ENCODE measurements at regions not wholly inside any gene's neighbourhood (a gene's known extent, or its start where the extent isn't known, plus 50 kb on each side); places are given as distances from the start of the nearest gene placed in this dataset.

DNA sequence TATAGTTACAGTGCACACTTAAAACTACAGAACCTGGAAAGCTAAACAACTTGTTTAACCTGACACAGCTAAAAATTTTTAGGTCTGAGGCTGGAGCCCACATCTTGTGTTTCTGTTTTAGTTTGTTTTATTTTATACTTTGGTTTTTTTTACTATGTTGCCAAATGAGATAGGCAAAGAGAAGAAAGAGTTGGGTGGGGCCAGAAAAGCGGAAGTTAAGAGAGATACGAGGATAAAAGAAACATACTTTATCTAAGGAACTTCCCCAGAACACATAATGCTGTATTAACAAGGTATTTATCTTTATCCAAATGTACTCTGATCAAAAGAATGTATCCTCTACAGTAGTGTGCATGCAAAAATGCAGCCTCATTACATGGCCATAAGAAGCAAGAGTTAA lies 1145.7 kb downstream of the EPHA3 start:
- TF ChIP-seq, protein P1, sequence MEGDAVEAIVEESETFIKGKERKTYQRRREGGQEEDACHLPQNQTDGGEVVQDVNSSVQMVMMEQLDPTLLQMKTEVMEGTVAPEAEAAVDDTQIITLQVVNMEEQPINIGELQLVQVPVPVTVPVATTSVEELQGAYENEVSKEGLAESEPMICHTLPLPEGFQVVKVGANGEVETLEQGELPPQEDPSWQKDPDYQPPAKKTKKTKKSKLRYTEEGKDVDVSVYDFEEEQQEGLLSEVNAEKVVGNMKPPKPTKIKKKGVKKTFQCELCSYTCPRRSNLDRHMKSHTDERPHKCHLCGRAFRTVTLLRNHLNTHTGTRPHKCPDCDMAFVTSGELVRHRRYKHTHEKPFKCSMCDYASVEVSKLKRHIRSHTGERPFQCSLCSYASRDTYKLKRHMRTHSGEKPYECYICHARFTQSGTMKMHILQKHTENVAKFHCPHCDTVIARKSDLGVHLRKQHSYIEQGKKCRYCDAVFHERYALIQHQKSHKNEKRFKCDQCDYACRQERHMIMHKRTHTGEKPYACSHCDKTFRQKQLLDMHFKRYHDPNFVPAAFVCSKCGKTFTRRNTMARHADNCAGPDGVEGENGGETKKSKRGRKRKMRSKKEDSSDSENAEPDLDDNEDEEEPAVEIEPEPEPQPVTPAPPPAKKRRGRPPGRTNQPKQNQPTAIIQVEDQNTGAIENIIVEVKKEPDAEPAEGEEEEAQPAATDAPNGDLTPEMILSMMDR (IDR thresholded peaks at IDR 0.05): no peak
- no peak for TF ChIP-seq POLR2A (IDR thresholded peaks at IDR 0.05)
